ENCODE measurements at regions not wholly inside any gene's neighbourhood (a gene's known extent, or its start where the extent isn't known, plus 50 kb on each side); places are given as distances from the start of the nearest gene placed in this dataset.

- intact Hi-C loops (cut with DNase I): no loop called here
- TF ChIP-seq POLR2A (IDR thresholded peaks at IDR 0.05) (no peak), EP300 (IDR thresholded peaks at IDR 0.05) (no peak), CTCF (IDR thresholded peaks at IDR 0.05) (no peak)
- no peak overlapping the region for H3K4me3 ChIP-seq
- H3K4me1 ChIP-seq: no peaks in the 10 kb centered on the region
- H3K9me3 ChIP-seq: no peaks in the 10 kb centered on the region
- no peaks in the 10 kb centered on the region for H3K36me3 ChIP-seq
- DNase-seq: no peak
- H3K27me3 ChIP-seq: no peaks in the 10 kb centered on the region
- WGBS, 2 donors: 48 to 60% methylated on average over 5 of the region's 5 CpGs
- no peak overlapping the region for H3K27ac ChIP-seq
These were observed 451.3 kb downstream of the FOXG1 start for GRCh38 chr14:29217813-29218450.

- TF ChIP-seq CTCF (IDR thresholded peaks at IDR 0.05) (no peak), POLR2AphosphoS5 (IDR thresholded peaks at IDR 0.05) (no peak), POLR2A (IDR thresholded peaks at IDR 0.05) (no peak), EP300 (IDR thresholded peaks at IDR 0.05) (no peak)
- no peaks in the 10 kb centered on the region for H3K9me3 ChIP-seq
- 40 to 50% methylated on average over 4 of the region's 4 CpGs for WGBS, 2 donors
- no peak overlapping the region for H3K4me3 ChIP-seq
- H3K27me3 ChIP-seq: no peaks in the 10 kb centered on the region
- DNase-seq: no peak
- intact Hi-C loops (cut with DNase I): no loop called here
- H3K36me3 ChIP-seq: no peaks in the 10 kb centered on the region
- H3K27ac ChIP-seq: no peak overlapping the region
- H3K4me1 ChIP-seq: no peaks in the 10 kb centered on the region
These were observed 453.5 kb downstream of the FOXG1 start for GRCh38 chr14:29220072-29220471.

GRCh38 chr14:29220566-29220965 is 454.0 kb downstream of the FOXG1 start:
- intact Hi-C loops (cut with DNase I): no loop called here
- Histone ChIP-seq H3K27me3 (no peaks in the 10 kb centered on the region), H3K9me3 (no peaks in the 10 kb centered on the region), H3K4me3 (no peak overlapping the region), H3K27ac (no peak overlapping the region), H3K4me1 (no peaks in the 10 kb centered on the region), H3K36me3 (no peaks in the 10 kb centered on the region)
- WGBS, 2 donors: 60 to 66% methylated on average over 3 of the region's 3 CpGs
- TF ChIP-seq POLR2AphosphoS5 (IDR thresholded peaks at IDR 0.05) (no peak), CTCF (IDR thresholded peaks at IDR 0.05) (no peak), EP300 (IDR thresholded peaks at IDR 0.05) (no peak), POLR2A (IDR thresholded peaks at IDR 0.05) (no peak)
- DNase-seq: no peak

DNA sequence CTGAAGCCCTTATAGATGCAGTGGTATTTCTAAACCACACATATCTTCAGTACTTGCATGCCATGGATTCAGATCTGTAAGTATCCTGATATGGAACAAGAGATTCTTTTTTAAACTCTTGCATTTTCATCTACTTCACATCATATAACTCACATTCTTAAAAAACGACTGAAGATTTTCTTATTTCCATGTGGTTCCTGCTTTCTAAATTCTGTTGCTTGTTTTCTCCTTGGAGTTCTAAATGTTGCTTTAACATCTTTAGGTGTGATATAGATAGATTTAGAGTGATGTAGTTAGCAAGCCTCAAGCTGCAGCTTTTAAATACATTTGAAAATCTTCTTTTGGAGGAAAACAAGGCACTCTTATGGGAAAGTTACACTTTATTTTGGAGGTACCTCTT is 455.4 kb downstream of the FOXG1 start:
- Histone ChIP-seq H3K4me1 (no peaks in the 10 kb centered on the region), H3K36me3 (no peaks in the 10 kb centered on the region), H3K4me3 (no peak overlapping the region), H3K9me3 (no peaks in the 10 kb centered on the region), H3K27ac (no peak overlapping the region), H3K27me3 (no peaks in the 10 kb centered on the region)
- TF ChIP-seq POLR2AphosphoS5 (IDR thresholded peaks at IDR 0.05) (no peak), EP300 (IDR thresholded peaks at IDR 0.05) (no peak), POLR2A (IDR thresholded peaks at IDR 0.05) (no peak)
- no peak for DNase-seq
- intact Hi-C loops (cut with DNase I): no loop called here
- 38 to 51% methylated on average over 1 of the region's 1 CpG for WGBS, 2 donors

- DNase-seq: no peak
- H3K27me3 ChIP-seq: no peaks in the 10 kb centered on the region
- no peak overlapping the region for H3K27ac ChIP-seq
- no peaks in the 10 kb centered on the region for H3K9me3 ChIP-seq
- TF ChIP-seq POLR2AphosphoS5 (IDR thresholded peaks at IDR 0.05) (no peak), CTCF (IDR thresholded peaks at IDR 0.05) (no peak), POLR2A (IDR thresholded peaks at IDR 0.05) (no peak), EP300 (IDR thresholded peaks at IDR 0.05) (no peak)
- H3K4me3 ChIP-seq: no peak overlapping the region
- no peaks in the 10 kb centered on the region for H3K4me1 ChIP-seq
- intact Hi-C loops (cut with DNase I): no loop called here
- 9 to 13% methylated on average over 7 of the region's 7 CpGs for WGBS, 2 donors
- H3K36me3 ChIP-seq: no peaks in the 10 kb centered on the region
These were observed 456.2 kb downstream of the FOXG1 start for GRCh38 chr14:29222671-29223268.
